IMR-90 (cell line): ENCODE measurements at regions not wholly inside any gene's neighbourhood (a gene's known extent, or its start where the extent isn't known, plus 50 kb on each side); places are given as distances from the start of the nearest gene placed in this dataset.

Experiments used
- ATAC-seq: fragments of 200-7000 bp; cut with Tn5 transposase; 2 replicates; pipeline ENCODE4 v1.9.1; 2020; ENCODE audit warnings: low read depth, mild to moderate bottlenecking, moderate library complexity
- BruUV-seq: library from RNA; stranded (reverse); fragments of 400-500 nt; replicated peaks from 2 replicates; lab custom pipeline; 2021; lab: Mats Ljungman, UMichigan
- CTCF ChIA-PET: fragments of 300-600 bp; formaldehyde crosslinking; extraction: SDS; loops from one replicate; lab custom pipeline; 2021; ENCODE audit warnings: antibody characterized with exemption; lab: Yijun Ruan, JAX
- POLR2A ChIA-PET: fragments of 300-600 bp; sonication (Branson Sonifier 250); formaldehyde crosslinking; loops from one replicate; lab custom pipeline; 2022; ENCODE audit warnings: antibody characterized with exemption; ENCODE audit not compliant: unreplicated experiment; lab: Charles Lee
- DNase-seq: peaks from one replicate; pipeline ENCODE4 v3.0.0; 2013
- H2AFZ ChIP-seq: replicated peaks from 2 replicates; pipeline ENCODE3; 2013; ENCODE audit warnings: low read length, mild to moderate bottlenecking; ENCODE audit not compliant: poor library complexity
- H2AK5ac ChIP-seq: 2 replicates; pipeline ENCODE4 v1.6.1; 2013; ENCODE audit warnings: low read depth, low read length, inconsistent platforms
- H2AK9ac ChIP-seq: replicated peaks from 2 replicates; pipeline ENCODE3; 2013; ENCODE audit warnings: mild to moderate bottlenecking, low read depth, low read length, moderate library complexity; ENCODE audit not compliant: poor library complexity
- H2BK120ac ChIP-seq: 2 replicates; pipeline ENCODE4 v1.6.1; 2013; ENCODE audit warnings: low read depth, low read length, inconsistent platforms
- H2BK15ac ChIP-seq: 3 replicates; pipeline ENCODE4 v1.6.1; 2013; ENCODE audit warnings: low read depth, low read length, inconsistent platforms
- H2BK20ac ChIP-seq: 2 replicates; pipeline ENCODE4 v1.6.1; 2013; ENCODE audit warnings: low read depth, mild to moderate bottlenecking, inconsistent platforms, low read length, moderate library complexity
- H2BK5ac ChIP-seq: 2 replicates; pipeline ENCODE4 v1.6.1; 2013; ENCODE audit warnings: mild to moderate bottlenecking, low read depth, low read length, inconsistent platforms; ENCODE audit not compliant: poor library complexity, severe bottlenecking
- H3K14ac ChIP-seq: replicated peaks from 2 replicates; pipeline ENCODE4 v1.6.1; 2013; ENCODE audit warnings: low read depth, low read length, inconsistent platforms
- H3K18ac ChIP-seq: 2 replicates; pipeline ENCODE4 v1.6.1; 2013; ENCODE audit warnings: low read depth, low read length, control low read depth
- H3K23ac ChIP-seq: 2 replicates; pipeline ENCODE4 v1.6.1; 2013; ENCODE audit warnings: low read depth, low read length, inconsistent platforms
- H3K27ac ChIP-seq: 2 replicates; pipeline ENCODE4 v1.5.1; 2013; ENCODE audit warnings: mild to moderate bottlenecking, control low read depth, low read length; ENCODE audit not compliant: insufficient read depth
- H3K27me3 ChIP-seq: 2 replicates; pipeline ENCODE4 v1.6.1; 2013; ENCODE audit warnings: low read length; ENCODE audit not compliant: control insufficient read depth, insufficient read depth
- H3K36me3 ChIP-seq: 2 replicates; pipeline ENCODE4 v1.6.1; 2013; ENCODE audit warnings: low read length, mixed read lengths; ENCODE audit not compliant: control insufficient read depth, insufficient read depth
- H3K4ac ChIP-seq: 2 replicates; pipeline ENCODE4 v1.6.1; 2013; ENCODE audit warnings: low read depth, low read length, inconsistent platforms
- H3K4me1 ChIP-seq: 2 replicates; pipeline ENCODE4 v1.6.1; 2013; ENCODE audit warnings: low read length, mixed read lengths; ENCODE audit not compliant: control insufficient read depth, insufficient read depth
- H3K4me2 ChIP-seq: 2 replicates; pipeline ENCODE4 v1.6.1; 2013; ENCODE audit warnings: low read depth, mild to moderate bottlenecking, control low read depth, low read length, moderate library complexity
- H3K4me3 ChIP-seq: 2 replicates; pipeline ENCODE4 v1.5.1; 2013; ENCODE audit warnings: low read depth, mild to moderate bottlenecking, control low read depth, low read length, moderate library complexity; ENCODE audit not compliant: insufficient read depth
- H3K56ac ChIP-seq: 2 replicates; pipeline ENCODE4 v1.6.1; 2013; ENCODE audit warnings: low read length, inconsistent platforms; ENCODE audit not compliant: insufficient read depth; ENCODE audit errors: extremely low read depth
- H3K79me1 ChIP-seq, 2 experiments: 2 replicates each; pipeline ENCODE4 v1.6.1; 2013; ENCODE audit warnings: low read length in 2 of 2, inconsistent platforms in 1 of 2, low read depth in 1 of 2
- H3K9ac ChIP-seq: 2 replicates; pipeline ENCODE4 v1.6.1; 2013; ENCODE audit warnings: low read depth, low read length, control low read depth
- H3K9me1 ChIP-seq: 2 replicates; pipeline ENCODE4 v1.6.1; 2013; ENCODE audit warnings: low read length, inconsistent platforms; ENCODE audit not compliant: insufficient read depth
- H3K9me3 ChIP-seq: 2 replicates; pipeline ENCODE4 v1.6.1; 2013; ENCODE audit warnings: low read length; ENCODE audit not compliant: control insufficient read depth, insufficient read depth
- H4K20me1 ChIP-seq: 2 replicates; pipeline ENCODE4 v1.6.1; 2013; ENCODE audit warnings: low read length, inconsistent platforms; ENCODE audit not compliant: insufficient read depth
- H4K5ac ChIP-seq: 2 replicates; pipeline ENCODE4 v1.6.1; 2013; ENCODE audit warnings: mild to moderate bottlenecking, low read depth, low read length, control low read depth
- H4K8ac ChIP-seq, 2 experiments: 2 replicates each; pipeline ENCODE4 v1.6.1; 2013; ENCODE audit warnings: low read depth in 2 of 2, low read length in 2 of 2, control low read depth in 1 of 2, inconsistent platforms in 1 of 2
- H4K91ac ChIP-seq: 2 replicates; pipeline ENCODE4 v1.6.1; 2013; ENCODE audit warnings: low read depth, low read length, inconsistent platforms; ENCODE audit not compliant: insufficient read depth
- CEBPB ChIP-seq: IDR thresholded peaks from 2 replicates; pipeline ENCODE4 v1.6.1; 2012; ENCODE audit warnings: low read depth, low read length, improper control_type of control experiment
- CTCF ChIP-seq: conservative IDR thresholded peaks from 2 replicates; pipeline ENCODE4 v1.5.1; 2012; ENCODE audit warnings: mild to moderate bottlenecking, low read depth, low read length, improper control_type of control experiment
- MXI1 ChIP-seq: IDR thresholded peaks from 2 replicates; pipeline ENCODE4 v1.6.1; 2012; ENCODE audit warnings: low read depth, mild to moderate bottlenecking, low read length, moderate library complexity, borderline replicate concordance
- NFE2L2 ChIP-seq: fragments of 150-350 bp; IDR thresholded peaks from 2 replicates; pipeline ENCODE4 v1.6.1; 2016; ENCODE audit warnings: low read depth, mild to moderate bottlenecking, low read length
- POLR2A ChIP-seq: IDR thresholded peaks from 2 replicates; pipeline ENCODE4 v1.6.1; 2012; ENCODE audit warnings: mild to moderate bottlenecking, low read depth, low read length
- WGBS, 2 experiments: methylation state at CpG; one replicate each; pipeline versions ENCODE4 v1.1.5 to v1.1.7; 2013; ENCODE audit warnings: missing lambda C conversion rate in 2 of 2; ENCODE audit not compliant: insufficient read length in 1 of 2; ENCODE audit errors: extremely low coverage in 2 of 2; 5-methylcytosine and 5-hydroxymethylcytosine counted together
- dilution Hi-C: fragments of 300-500 bp; cut with HindIII; formaldehyde crosslinking; loops from one replicate; pipeline ENCODE4 v1.14.3; 2018; ENCODE audit warnings: low sequenced_read_pairs; ENCODE audit not compliant: unreplicated experiment
- in situ Hi-C: fragments of 300-500 bp; cut with MboI; formaldehyde crosslinking; loops from 3 replicates; pipeline ENCODE4 v1.14.3; 2019; ENCODE audit warnings: low sequenced_read_pairs, inconsistent platforms, mixed read lengths
- intact Hi-C: fragments of 100-400 bp; cut with micrococcal nuclease; formaldehyde crosslinking; loops from 2 replicates; pipeline ENCODE4 v1.10.0; 2022

DNA sequence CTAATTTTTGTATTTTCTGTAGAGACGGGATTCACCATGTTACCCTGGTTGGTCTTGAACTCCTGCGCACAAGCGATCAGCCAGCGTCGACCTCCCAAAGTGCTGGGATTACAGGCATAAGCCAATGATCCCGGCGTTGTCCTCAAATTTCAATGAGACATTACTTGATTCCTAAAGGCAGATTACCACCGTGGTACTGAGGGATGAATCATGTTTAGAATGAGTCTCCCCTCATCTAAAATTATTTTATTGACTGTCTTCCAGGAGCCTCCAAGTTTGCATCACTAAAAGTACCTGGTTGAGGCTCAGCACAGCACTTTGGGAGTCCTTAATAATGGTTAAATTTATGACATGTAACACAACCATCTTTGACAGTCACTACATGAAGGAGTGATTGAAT is 142.2 kb upstream of the AKR1E2 start:
- no peak overlapping the region for H3K4me2 ChIP-seq
- peaks cover 10% of the 10 kb centered on the region; the same call in 1 of the 2 replicates for H3K9me1 ChIP-seq
- ChIA-PET POLR2A (no interaction called here), CTCF (no interaction called here)
- H2BK20ac ChIP-seq, result peak overlapping the region; percentile 60; the same call in 1 of the 2 replicates
- no peaks in the 10 kb centered on the region for H3K27me3 ChIP-seq
- H2BK5ac ChIP-seq, result peak overlapping the region; percentile 81
- TF ChIP-seq NFE2L2, result no peak
- no peak for TF ChIP-seq CTCF
- no peak for TF ChIP-seq POLR2A
- no peak for TF ChIP-seq MXI1
- no peak for TF ChIP-seq CEBPB
- WGBS, 2 experiments, result 100% methylated on average over 2 of the region's 8 CpGs; no CpG with 5 or more reads in 1 of the 2 experiments
- H3K23ac ChIP-seq, result peak overlapping the region; percentile 35; the same call in 1 of the 2 replicates
- no peaks in the 10 kb centered on the region for H3K9me3 ChIP-seq
- H4K91ac ChIP-seq, result peak overlapping the region; percentile 41
- no peak overlapping the region for H2AK9ac ChIP-seq
- peak overlapping the region; percentile 89 for H2AK5ac ChIP-seq
- H4K20me1 ChIP-seq, result no peaks in the 10 kb centered on the region
- in situ Hi-C loops (no loop called here), intact Hi-C loops (no loop called here), dilution Hi-C loops (no loop called here)
- H3K18ac ChIP-seq, result peak overlapping the region; percentile 84; the same call in 1 of the 2 replicates
- H2AFZ ChIP-seq, result peak overlapping the region; percentile 55
- BruUV-seq, result no TSS peak
- H4K5ac ChIP-seq, result peak overlapping the region; percentile 72; the same call in 1 of the 2 replicates
- peak overlapping the region; percentile 53 for H2BK15ac ChIP-seq
- H3K14ac ChIP-seq, result peak overlapping the region; percentile 74
- DNase-seq, result peak; percentile 55
- no peak for ATAC-seq
- peak overlapping the region; percentile 83 for H2BK120ac ChIP-seq
- no peak overlapping the region for H3K9ac ChIP-seq
- H3K4ac ChIP-seq, result peak overlapping the region; percentile 71
- H3K4me1 ChIP-seq, result peaks cover 18% of the 10 kb centered on the region; the same call in 1 of the 2 replicates
- peak overlapping the region in 1 of 2 experiments; percentile 82; a peak in 2 of 4 replicates for H4K8ac ChIP-seq
- no peak overlapping the region; the same call in 1 of the 2 replicates for H3K27ac ChIP-seq
- no peak overlapping the region for H3K56ac ChIP-seq
- H3K36me3 ChIP-seq, result no peaks in the 10 kb centered on the region
- H3K4me3 ChIP-seq, result no peak overlapping the region
- H3K79me1 ChIP-seq, result peaks cover 0 to 3% of the 10 kb centered on the region in 2 experiments; a peak in 1 of 4 replicates
